Sigmoid colon (tissue), 4 donors: ENCODE measurements at regions not wholly inside any gene's neighbourhood (a gene's known extent, or its start where the extent isn't known, plus 50 kb on each side); places are given as distances from the start of the nearest gene placed in this dataset.
"Not testable (repeated sequence)": the region's sequence is repeated elsewhere in the genome, so short reads cannot be mapped to it uniquely, and the experiment has no call there.

ENCODE experiments used
- CTCF ChIP-seq, 4 experiments: fragments of 450-650 bp in 3 of 4; fragments of 200-600 bp in 1 of 4; IDR thresholded peaks; one replicate each; pipeline ENCODE4 v1.5.1; 2016 to 2019; ENCODE audit warnings: antibody characterized with exemption in 4 of 4, mild to moderate bottlenecking in 3 of 4, moderate library complexity in 2 of 4
- POLR2A ChIP-seq, 2 donors: fragments of 450-650 bp; IDR thresholded peaks; one replicate each; pipeline ENCODE4 v1.6.1; 2016; ENCODE audit warnings: antibody characterized with exemption in 2 of 2, mild to moderate bottlenecking in 2 of 2, moderate library complexity in 2 of 2
- POLR2AphosphoS5 ChIP-seq, 4 donors: sonication (generic); formaldehyde crosslinking; IDR thresholded peaks; one replicate each; pipeline ENCODE4 v1.6.1; 2017; ENCODE audit warnings: antibody characterized with exemption in 4 of 4

GRCh38 chr17:14560325-14560724 is 259.4 kb downstream of the HS3ST3B1 start:
- not testable (repeated sequence) for TF ChIP-seq CTCF, POLR2A, POLR2AphosphoS5 (IDR thresholded peaks at IDR 0.05)
